IMR-90 (cell line): ENCODE measurements at regions not wholly inside any gene's neighbourhood (a gene's known extent, or its start where the extent isn't known, plus 50 kb on each side); places are given as distances from the start of the nearest gene placed in this dataset.

Experiments
- ATAC-seq: fragments of 200-7000 bp; cut with Tn5 transposase; 2 replicates; pipeline ENCODE4 v1.9.1; 2020; ENCODE audit warnings: low read depth, mild to moderate bottlenecking, moderate library complexity
- BruUV-seq: library from RNA; stranded (reverse); fragments of 400-500 nt; replicated peaks from 2 replicates; lab custom pipeline; 2021; lab: Mats Ljungman, UMichigan
- CTCF ChIA-PET: fragments of 300-600 bp; formaldehyde crosslinking; extraction: SDS; loops from one replicate; lab custom pipeline; 2021; ENCODE audit warnings: antibody characterized with exemption; lab: Yijun Ruan, JAX
- POLR2A ChIA-PET: fragments of 300-600 bp; sonication (Branson Sonifier 250); formaldehyde crosslinking; loops from one replicate; lab custom pipeline; 2022; ENCODE audit warnings: antibody characterized with exemption; ENCODE audit not compliant: unreplicated experiment; lab: Charles Lee
- DNase-seq: peaks from one replicate; pipeline ENCODE4 v3.0.0; 2013
- H2AFZ ChIP-seq: replicated peaks from 2 replicates; pipeline ENCODE3; 2013; ENCODE audit warnings: low read length, mild to moderate bottlenecking; ENCODE audit not compliant: poor library complexity
- H2AK5ac ChIP-seq: 2 replicates; pipeline ENCODE4 v1.6.1; 2013; ENCODE audit warnings: low read depth, low read length, inconsistent platforms
- H2AK9ac ChIP-seq: replicated peaks from 2 replicates; pipeline ENCODE3; 2013; ENCODE audit warnings: mild to moderate bottlenecking, low read depth, low read length, moderate library complexity; ENCODE audit not compliant: poor library complexity
- H2BK120ac ChIP-seq: 2 replicates; pipeline ENCODE4 v1.6.1; 2013; ENCODE audit warnings: low read depth, low read length, inconsistent platforms
- H2BK15ac ChIP-seq: 3 replicates; pipeline ENCODE4 v1.6.1; 2013; ENCODE audit warnings: low read depth, low read length, inconsistent platforms
- H2BK20ac ChIP-seq: 2 replicates; pipeline ENCODE4 v1.6.1; 2013; ENCODE audit warnings: low read depth, mild to moderate bottlenecking, inconsistent platforms, low read length, moderate library complexity
- H2BK5ac ChIP-seq: 2 replicates; pipeline ENCODE4 v1.6.1; 2013; ENCODE audit warnings: mild to moderate bottlenecking, low read depth, low read length, inconsistent platforms; ENCODE audit not compliant: poor library complexity, severe bottlenecking
- H3K14ac ChIP-seq: replicated peaks from 2 replicates; pipeline ENCODE4 v1.6.1; 2013; ENCODE audit warnings: low read depth, low read length, inconsistent platforms
- H3K18ac ChIP-seq: 2 replicates; pipeline ENCODE4 v1.6.1; 2013; ENCODE audit warnings: low read depth, low read length, control low read depth
- H3K23ac ChIP-seq: 2 replicates; pipeline ENCODE4 v1.6.1; 2013; ENCODE audit warnings: low read depth, low read length, inconsistent platforms
- H3K27ac ChIP-seq: 2 replicates; pipeline ENCODE4 v1.5.1; 2013; ENCODE audit warnings: mild to moderate bottlenecking, control low read depth, low read length; ENCODE audit not compliant: insufficient read depth
- H3K27me3 ChIP-seq: 2 replicates; pipeline ENCODE4 v1.6.1; 2013; ENCODE audit warnings: low read length; ENCODE audit not compliant: control insufficient read depth, insufficient read depth
- H3K36me3 ChIP-seq: 2 replicates; pipeline ENCODE4 v1.6.1; 2013; ENCODE audit warnings: low read length, mixed read lengths; ENCODE audit not compliant: control insufficient read depth, insufficient read depth
- H3K4ac ChIP-seq: 2 replicates; pipeline ENCODE4 v1.6.1; 2013; ENCODE audit warnings: low read depth, low read length, inconsistent platforms
- H3K4me1 ChIP-seq: 2 replicates; pipeline ENCODE4 v1.6.1; 2013; ENCODE audit warnings: low read length, mixed read lengths; ENCODE audit not compliant: control insufficient read depth, insufficient read depth
- H3K4me2 ChIP-seq: 2 replicates; pipeline ENCODE4 v1.6.1; 2013; ENCODE audit warnings: low read depth, mild to moderate bottlenecking, control low read depth, low read length, moderate library complexity
- H3K4me3 ChIP-seq: 2 replicates; pipeline ENCODE4 v1.5.1; 2013; ENCODE audit warnings: low read depth, mild to moderate bottlenecking, control low read depth, low read length, moderate library complexity; ENCODE audit not compliant: insufficient read depth
- H3K56ac ChIP-seq: 2 replicates; pipeline ENCODE4 v1.6.1; 2013; ENCODE audit warnings: low read length, inconsistent platforms; ENCODE audit not compliant: insufficient read depth; ENCODE audit errors: extremely low read depth
- H3K79me1 ChIP-seq, 2 experiments: 2 replicates each; pipeline ENCODE4 v1.6.1; 2013; ENCODE audit warnings: low read length in 2 of 2, inconsistent platforms in 1 of 2, low read depth in 1 of 2
- H3K9ac ChIP-seq: 2 replicates; pipeline ENCODE4 v1.6.1; 2013; ENCODE audit warnings: low read depth, low read length, control low read depth
- H3K9me1 ChIP-seq: 2 replicates; pipeline ENCODE4 v1.6.1; 2013; ENCODE audit warnings: low read length, inconsistent platforms; ENCODE audit not compliant: insufficient read depth
- H3K9me3 ChIP-seq: 2 replicates; pipeline ENCODE4 v1.6.1; 2013; ENCODE audit warnings: low read length; ENCODE audit not compliant: control insufficient read depth, insufficient read depth
- H4K20me1 ChIP-seq: 2 replicates; pipeline ENCODE4 v1.6.1; 2013; ENCODE audit warnings: low read length, inconsistent platforms; ENCODE audit not compliant: insufficient read depth
- H4K5ac ChIP-seq: 2 replicates; pipeline ENCODE4 v1.6.1; 2013; ENCODE audit warnings: mild to moderate bottlenecking, low read depth, low read length, control low read depth
- H4K8ac ChIP-seq, 2 experiments: 2 replicates each; pipeline ENCODE4 v1.6.1; 2013; ENCODE audit warnings: low read depth in 2 of 2, low read length in 2 of 2, control low read depth in 1 of 2, inconsistent platforms in 1 of 2
- H4K91ac ChIP-seq: 2 replicates; pipeline ENCODE4 v1.6.1; 2013; ENCODE audit warnings: low read depth, low read length, inconsistent platforms; ENCODE audit not compliant: insufficient read depth
- BHLHE40 ChIP-seq: fragments of 150-350 bp; IDR thresholded peaks from 2 replicates; pipeline ENCODE4 v1.6.1; 2016; ENCODE audit warnings: mild to moderate bottlenecking, low read depth, low read length
- CEBPB ChIP-seq: IDR thresholded peaks from 2 replicates; pipeline ENCODE4 v1.6.1; 2012; ENCODE audit warnings: low read depth, low read length, improper control_type of control experiment
- CHD1 ChIP-seq: IDR thresholded peaks from 2 replicates; pipeline ENCODE4 v1.6.1; 2012; ENCODE audit warnings: low read depth, low read length, improper control_type of control experiment
- CTCF ChIP-seq: conservative IDR thresholded peaks from 2 replicates; pipeline ENCODE4 v1.5.1; 2012; ENCODE audit warnings: mild to moderate bottlenecking, low read depth, low read length, improper control_type of control experiment
- FOS ChIP-seq: fragments of 150-350 bp; IDR thresholded peaks from 2 replicates; pipeline ENCODE4 v1.6.1; 2016; ENCODE audit warnings: low read depth, low read length
- MAFK ChIP-seq: IDR thresholded peaks from 2 replicates; pipeline ENCODE4 v1.6.1; 2012; ENCODE audit warnings: low read depth, low read length, improper control_type of control experiment
- MAZ ChIP-seq: IDR thresholded peaks from 2 replicates; pipeline ENCODE4 v1.6.1; 2012; ENCODE audit warnings: low read depth, mild to moderate bottlenecking, low read length, improper control_type of control experiment, moderate library complexity, borderline replicate concordance
- MXI1 ChIP-seq: IDR thresholded peaks from 2 replicates; pipeline ENCODE4 v1.6.1; 2012; ENCODE audit warnings: low read depth, mild to moderate bottlenecking, low read length, moderate library complexity, borderline replicate concordance
- NFE2L2 ChIP-seq: fragments of 150-350 bp; IDR thresholded peaks from 2 replicates; pipeline ENCODE4 v1.6.1; 2016; ENCODE audit warnings: low read depth, mild to moderate bottlenecking, low read length
- POLR2A ChIP-seq: IDR thresholded peaks from 2 replicates; pipeline ENCODE4 v1.6.1; 2012; ENCODE audit warnings: mild to moderate bottlenecking, low read depth, low read length
- RAD21 ChIP-seq: IDR thresholded peaks from 2 replicates; pipeline ENCODE4 v1.6.1; 2012; ENCODE audit warnings: low read length, improper control_type of control experiment
- RCOR1 ChIP-seq: IDR thresholded peaks from 2 replicates; pipeline ENCODE4 v1.6.1; 2012; ENCODE audit warnings: mild to moderate bottlenecking, low read length, improper control_type of control experiment; ENCODE audit not compliant: insufficient replicate concordance
- RFX5 ChIP-seq: IDR thresholded peaks from 2 replicates; pipeline ENCODE4 v1.8.0; 2012; ENCODE audit warnings: low read depth, mild to moderate bottlenecking, low read length, moderate library complexity
- SMC3 ChIP-seq: fragments of 150-350 bp; IDR thresholded peaks from 2 replicates; pipeline ENCODE4 v1.6.1; 2016; ENCODE audit warnings: low read depth, mild to moderate bottlenecking, antibody characterized with exemption, low read length, moderate library complexity
- USF2 ChIP-seq: fragments of 150-350 bp; IDR thresholded peaks from 2 replicates; pipeline ENCODE4 v1.6.1; 2017; ENCODE audit warnings: mild to moderate bottlenecking, antibody characterized with exemption, low read length, low read depth
- WGBS, 2 experiments: methylation state at CpG; one replicate each; pipeline versions ENCODE4 v1.1.5 to v1.1.7; 2013; ENCODE audit warnings: missing lambda C conversion rate in 2 of 2; ENCODE audit not compliant: insufficient read length in 1 of 2; ENCODE audit errors: extremely low coverage in 2 of 2; 5-methylcytosine and 5-hydroxymethylcytosine counted together
- dilution Hi-C: fragments of 300-500 bp; cut with HindIII; formaldehyde crosslinking; loops from one replicate; pipeline ENCODE4 v1.14.3; 2018; ENCODE audit warnings: low sequenced_read_pairs; ENCODE audit not compliant: unreplicated experiment
- in situ Hi-C: fragments of 300-500 bp; cut with MboI; formaldehyde crosslinking; loops from 3 replicates; pipeline ENCODE4 v1.14.3; 2019; ENCODE audit warnings: low sequenced_read_pairs, inconsistent platforms, mixed read lengths
- intact Hi-C: fragments of 100-400 bp; cut with micrococcal nuclease; formaldehyde crosslinking; loops from 2 replicates; pipeline ENCODE4 v1.10.0; 2022

GRCh38 chr12:127785540-127785939 is 481.4 kb upstream of the TMEM132C start:
- in situ Hi-C loops (no loop called here), intact Hi-C loops (no loop called here), dilution Hi-C loops (no loop called here)
- ChIA-PET CTCF (no interaction called here), POLR2A (no interaction called here)
- Histone ChIP-seq H3K9ac (no peak overlapping the region), H3K23ac (no peak overlapping the region), H2BK5ac (no peak overlapping the region), H2BK120ac (no peak overlapping the region), H3K27me3 (no peaks in the 10 kb centered on the region), H2BK15ac (no peak overlapping the region), H3K36me3 (no peaks in the 10 kb centered on the region), H2AFZ (no peak overlapping the region), H3K4me1 (no peaks in the 10 kb centered on the region), H4K8ac (no peak overlapping the region), H3K56ac (no peak overlapping the region), H3K9me3 (peaks cover 27% of the 10 kb centered on the region; the same call in 1 of the 2 replicates), H3K14ac (no peak overlapping the region), H2AK5ac (no peak overlapping the region), H3K27ac (no peak overlapping the region), H3K4me2 (no peak overlapping the region), H3K4me3 (no peak overlapping the region), H4K5ac (no peak overlapping the region), H3K18ac (no peak overlapping the region), H4K91ac (no peak overlapping the region), H3K79me1 (no peaks in the 10 kb centered on the region), H2AK9ac (no peak overlapping the region), H4K20me1 (no peaks in the 10 kb centered on the region), H3K9me1 (no peaks in the 10 kb centered on the region), H2BK20ac (no peak overlapping the region), H3K4ac (no peak overlapping the region)
- TF ChIP-seq RFX5: no peak
- TF ChIP-seq CHD1: no peak
- no peak for TF ChIP-seq RCOR1
- no peak for TF ChIP-seq CEBPB
- TF ChIP-seq BHLHE40: no peak
- TF ChIP-seq SMC3: no peak
- TF ChIP-seq USF2: no peak
- no peak for TF ChIP-seq POLR2A
- TF ChIP-seq CTCF: no peak
- no peak for TF ChIP-seq FOS
- TF ChIP-seq MXI1: no peak
- no peak for TF ChIP-seq RAD21
- TF ChIP-seq MAFK: no peak
- no peak for TF ChIP-seq NFE2L2
- TF ChIP-seq MAZ: no peak
- ATAC-seq (no peak), DNase-seq (no peak)
- WGBS, 2 experiments: no CpG with 5 or more reads among the region's 5 CpGs
- BruUV-seq: no TSS peak
